Body of pancreas (tissue), 4 donors: ENCODE measurements at regions not wholly inside any gene's neighbourhood (a gene's known extent, or its start where the extent isn't known, plus 50 kb on each side); places are given as distances from the start of the nearest gene placed in this dataset.

Source experiments
- POLR2A ChIP-seq, 3 donors: fragments of 450-650 bp; IDR thresholded peaks; one replicate each; pipeline ENCODE4 v1.6.1; 2016; ENCODE audit warnings: antibody characterized with exemption in 3 of 3, mild to moderate bottlenecking in 2 of 3
- TF ChIP-seq, protein P1 (sequence below), 7 experiments: fragments of 450-650 bp in 4 of 7; fragments of 200-600 bp in 3 of 7; sonication (generic) in 3 of 7; IDR thresholded peaks; one replicate each; pipeline ENCODE4 v1.5.1; 2016 to 2019; ENCODE audit warnings: antibody characterized with exemption in 7 of 7

DNA sequence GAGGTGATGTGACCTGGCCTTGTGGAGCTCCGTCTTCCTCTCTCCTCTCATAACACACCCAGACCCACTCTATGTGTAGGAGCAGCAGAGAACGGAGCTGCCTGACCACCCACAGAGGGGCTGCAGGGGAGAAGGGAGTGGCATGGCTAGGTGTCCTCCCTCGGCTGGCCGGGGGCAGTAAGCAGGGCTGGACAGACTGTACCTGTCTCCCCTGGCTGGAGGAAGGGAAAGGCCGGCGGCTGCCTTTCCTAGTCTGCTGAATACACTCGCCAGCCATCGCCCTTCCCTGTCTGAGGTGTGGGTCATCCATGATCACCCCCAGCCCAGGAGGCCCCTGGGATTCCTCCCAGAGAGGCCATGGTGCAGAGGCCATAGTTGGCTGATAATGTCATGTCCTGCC, 187.2 kb upstream of the AJAP1 start:
- TF ChIP-seq, protein P1, sequence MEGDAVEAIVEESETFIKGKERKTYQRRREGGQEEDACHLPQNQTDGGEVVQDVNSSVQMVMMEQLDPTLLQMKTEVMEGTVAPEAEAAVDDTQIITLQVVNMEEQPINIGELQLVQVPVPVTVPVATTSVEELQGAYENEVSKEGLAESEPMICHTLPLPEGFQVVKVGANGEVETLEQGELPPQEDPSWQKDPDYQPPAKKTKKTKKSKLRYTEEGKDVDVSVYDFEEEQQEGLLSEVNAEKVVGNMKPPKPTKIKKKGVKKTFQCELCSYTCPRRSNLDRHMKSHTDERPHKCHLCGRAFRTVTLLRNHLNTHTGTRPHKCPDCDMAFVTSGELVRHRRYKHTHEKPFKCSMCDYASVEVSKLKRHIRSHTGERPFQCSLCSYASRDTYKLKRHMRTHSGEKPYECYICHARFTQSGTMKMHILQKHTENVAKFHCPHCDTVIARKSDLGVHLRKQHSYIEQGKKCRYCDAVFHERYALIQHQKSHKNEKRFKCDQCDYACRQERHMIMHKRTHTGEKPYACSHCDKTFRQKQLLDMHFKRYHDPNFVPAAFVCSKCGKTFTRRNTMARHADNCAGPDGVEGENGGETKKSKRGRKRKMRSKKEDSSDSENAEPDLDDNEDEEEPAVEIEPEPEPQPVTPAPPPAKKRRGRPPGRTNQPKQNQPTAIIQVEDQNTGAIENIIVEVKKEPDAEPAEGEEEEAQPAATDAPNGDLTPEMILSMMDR (IDR thresholded peaks at IDR 0.05), result no peak
- no peak for TF ChIP-seq POLR2A (IDR thresholded peaks at IDR 0.05)
